ENCODE measurements at regions not wholly inside any gene's neighbourhood (a gene's known extent, or its start where the extent isn't known, plus 50 kb on each side); places are given as distances from the start of the nearest gene placed in this dataset.

GRCh38 chr22:48157676-48158075, 1395.2 kb downstream of the TBC1D22A start:
- no peak for TF ChIP-seq CTCF (IDR thresholded peaks at IDR 0.05; ENCODE audit: poor library complexity, severe bottlenecking)
- DNase-seq (ENCODE audit: low spot score): no peak
- ATAC-seq (ENCODE audit: low read depth): no peak
- no peaks in the 10 kb centered on the region for H3K27me3 ChIP-seq (ENCODE audit: insufficient read depth, poor library complexity, severe bottlenecking)
- H3K4me1 ChIP-seq (ENCODE audit: insufficient read depth, poor library complexity, severe bottlenecking): no peaks in the 10 kb centered on the region
- no peaks in the 10 kb centered on the region for H3K9me3 ChIP-seq (ENCODE audit: severe bottlenecking)
- no peak overlapping the region for H3K27ac ChIP-seq (ENCODE audit: poor library complexity, severe bottlenecking)
- H3K4me3 ChIP-seq (ENCODE audit: severe bottlenecking): no peak overlapping the region
- H3K36me3 ChIP-seq (ENCODE audit: low read depth): no peaks in the 10 kb centered on the region

- Histone ChIP-seq H3K36me3 (ENCODE audit: low read depth) (no peaks in the 10 kb centered on the region), H3K4me1 (ENCODE audit: insufficient read depth, poor library complexity, severe bottlenecking) (no peaks in the 10 kb centered on the region), H3K4me3 (ENCODE audit: severe bottlenecking) (no peak overlapping the region), H3K9me3 (ENCODE audit: severe bottlenecking) (no peaks in the 10 kb centered on the region), H3K27me3 (ENCODE audit: insufficient read depth, poor library complexity, severe bottlenecking) (no peaks in the 10 kb centered on the region), H3K27ac (ENCODE audit: poor library complexity, severe bottlenecking) (no peak overlapping the region)
- DNase-seq (ENCODE audit: low spot score): no peak
- TF ChIP-seq CTCF (IDR thresholded peaks at IDR 0.05; ENCODE audit: poor library complexity, severe bottlenecking): no peak
- ATAC-seq (ENCODE audit: low read depth): no peak
These were observed 1394.3 kb downstream of the TBC1D22A start for GRCh38 chr22:48156603-48157355.

GRCh38 chr22:48155446-48155845, 1393.0 kb downstream of the TBC1D22A start:
- H3K9me3 ChIP-seq (ENCODE audit: severe bottlenecking): no peaks in the 10 kb centered on the region
- TF ChIP-seq CTCF (IDR thresholded peaks at IDR 0.05; ENCODE audit: poor library complexity, severe bottlenecking): no peak
- H3K4me1 ChIP-seq (ENCODE audit: insufficient read depth, poor library complexity, severe bottlenecking): no peaks in the 10 kb centered on the region
- no peaks in the 10 kb centered on the region for H3K36me3 ChIP-seq (ENCODE audit: low read depth)
- H3K27me3 ChIP-seq (ENCODE audit: insufficient read depth, poor library complexity, severe bottlenecking): no peaks in the 10 kb centered on the region
- DNase-seq (ENCODE audit: low spot score) (no peak), ATAC-seq (ENCODE audit: low read depth) (no peak)
- H3K4me3 ChIP-seq (ENCODE audit: severe bottlenecking): no peak overlapping the region
- no peak overlapping the region for H3K27ac ChIP-seq (ENCODE audit: poor library complexity, severe bottlenecking)

- DNase-seq (ENCODE audit: low spot score) (no peak), ATAC-seq (ENCODE audit: low read depth) (no peak)
- no peaks in the 10 kb centered on the region for H3K9me3 ChIP-seq (ENCODE audit: severe bottlenecking)
- H3K27ac ChIP-seq (ENCODE audit: poor library complexity, severe bottlenecking): no peak overlapping the region
- TF ChIP-seq CTCF (IDR thresholded peaks at IDR 0.05; ENCODE audit: poor library complexity, severe bottlenecking): no peak
- H3K36me3 ChIP-seq (ENCODE audit: low read depth): no peaks in the 10 kb centered on the region
- no peaks in the 10 kb centered on the region for H3K27me3 ChIP-seq (ENCODE audit: insufficient read depth, poor library complexity, severe bottlenecking)
- no peaks in the 10 kb centered on the region for H3K4me1 ChIP-seq (ENCODE audit: insufficient read depth, poor library complexity, severe bottlenecking)
- H3K4me3 ChIP-seq (ENCODE audit: severe bottlenecking): no peak overlapping the region
These were observed 1392.4 kb downstream of the TBC1D22A start for GRCh38 chr22:48154943-48155240.

- ATAC-seq (ENCODE audit: low read depth) (no peak), DNase-seq (ENCODE audit: low spot score) (no peak)
- H3K9me3 ChIP-seq (ENCODE audit: severe bottlenecking): no peaks in the 10 kb centered on the region
- no peaks in the 10 kb centered on the region for H3K4me1 ChIP-seq (ENCODE audit: insufficient read depth, poor library complexity, severe bottlenecking)
- H3K27ac ChIP-seq (ENCODE audit: poor library complexity, severe bottlenecking): no peak overlapping the region
- no peak overlapping the region for H3K4me3 ChIP-seq (ENCODE audit: severe bottlenecking)
- no peaks in the 10 kb centered on the region for H3K36me3 ChIP-seq (ENCODE audit: low read depth)
- no peaks in the 10 kb centered on the region for H3K27me3 ChIP-seq (ENCODE audit: insufficient read depth, poor library complexity, severe bottlenecking)
- TF ChIP-seq CTCF (IDR thresholded peaks at IDR 0.05; ENCODE audit: poor library complexity, severe bottlenecking): no peak
These were observed 1391.9 kb downstream of the TBC1D22A start for GRCh38 chr22:48154169-48154942.
